Epithelial cell of esophagus (primary cell): ENCODE measurements at regions not wholly inside any gene's neighbourhood (a gene's known extent, or its start where the extent isn't known, plus 50 kb on each side); places are given as distances from the start of the nearest gene placed in this dataset.
"Not testable (repeated sequence)": the region's sequence is repeated elsewhere in the genome, so short reads cannot be mapped to it uniquely, and the experiment has no call there.

Experiments used
- DNase-seq: peaks from one replicate; pipeline ENCODE4 v3.0.0; 2010; ENCODE audit warnings: low read depth
- H3K4me3 ChIP-seq: 2 replicates; pipeline ENCODE4 v1.5.1; 2011; ENCODE audit warnings: mild to moderate bottlenecking, low read length, control low read depth
- TF ChIP-seq, protein P1 (sequence below): IDR thresholded peaks from 2 replicates; pipeline ENCODE4 v1.5.1; 2011; ENCODE audit warnings: low read depth, mild to moderate bottlenecking, low read length, control low read depth, inconsistent platforms; ENCODE audit not compliant: insufficient read depth; ENCODE audit errors: missing control alignments

DNA sequence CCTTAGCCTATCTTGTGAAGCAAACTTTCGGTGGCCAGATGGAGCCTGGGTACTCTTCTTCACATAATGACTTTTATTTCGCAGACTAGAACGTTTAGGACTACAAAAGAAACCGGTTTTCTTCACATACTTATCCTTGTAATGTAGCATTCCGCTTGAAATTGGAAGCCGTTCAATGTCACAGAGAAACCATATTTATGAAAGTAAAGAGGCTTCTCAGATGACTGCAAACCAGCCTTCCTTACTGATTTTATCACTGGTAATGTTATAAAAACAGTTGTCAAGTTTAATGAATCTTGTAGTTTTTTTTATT, 94.1 kb downstream of the PPIAL4G start:
- peak overlapping the region; percentile 51 for H3K4me3 ChIP-seq
- TF ChIP-seq, protein P1, sequence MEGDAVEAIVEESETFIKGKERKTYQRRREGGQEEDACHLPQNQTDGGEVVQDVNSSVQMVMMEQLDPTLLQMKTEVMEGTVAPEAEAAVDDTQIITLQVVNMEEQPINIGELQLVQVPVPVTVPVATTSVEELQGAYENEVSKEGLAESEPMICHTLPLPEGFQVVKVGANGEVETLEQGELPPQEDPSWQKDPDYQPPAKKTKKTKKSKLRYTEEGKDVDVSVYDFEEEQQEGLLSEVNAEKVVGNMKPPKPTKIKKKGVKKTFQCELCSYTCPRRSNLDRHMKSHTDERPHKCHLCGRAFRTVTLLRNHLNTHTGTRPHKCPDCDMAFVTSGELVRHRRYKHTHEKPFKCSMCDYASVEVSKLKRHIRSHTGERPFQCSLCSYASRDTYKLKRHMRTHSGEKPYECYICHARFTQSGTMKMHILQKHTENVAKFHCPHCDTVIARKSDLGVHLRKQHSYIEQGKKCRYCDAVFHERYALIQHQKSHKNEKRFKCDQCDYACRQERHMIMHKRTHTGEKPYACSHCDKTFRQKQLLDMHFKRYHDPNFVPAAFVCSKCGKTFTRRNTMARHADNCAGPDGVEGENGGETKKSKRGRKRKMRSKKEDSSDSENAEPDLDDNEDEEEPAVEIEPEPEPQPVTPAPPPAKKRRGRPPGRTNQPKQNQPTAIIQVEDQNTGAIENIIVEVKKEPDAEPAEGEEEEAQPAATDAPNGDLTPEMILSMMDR: no peak
- DNase-seq: no peak

DNA sequence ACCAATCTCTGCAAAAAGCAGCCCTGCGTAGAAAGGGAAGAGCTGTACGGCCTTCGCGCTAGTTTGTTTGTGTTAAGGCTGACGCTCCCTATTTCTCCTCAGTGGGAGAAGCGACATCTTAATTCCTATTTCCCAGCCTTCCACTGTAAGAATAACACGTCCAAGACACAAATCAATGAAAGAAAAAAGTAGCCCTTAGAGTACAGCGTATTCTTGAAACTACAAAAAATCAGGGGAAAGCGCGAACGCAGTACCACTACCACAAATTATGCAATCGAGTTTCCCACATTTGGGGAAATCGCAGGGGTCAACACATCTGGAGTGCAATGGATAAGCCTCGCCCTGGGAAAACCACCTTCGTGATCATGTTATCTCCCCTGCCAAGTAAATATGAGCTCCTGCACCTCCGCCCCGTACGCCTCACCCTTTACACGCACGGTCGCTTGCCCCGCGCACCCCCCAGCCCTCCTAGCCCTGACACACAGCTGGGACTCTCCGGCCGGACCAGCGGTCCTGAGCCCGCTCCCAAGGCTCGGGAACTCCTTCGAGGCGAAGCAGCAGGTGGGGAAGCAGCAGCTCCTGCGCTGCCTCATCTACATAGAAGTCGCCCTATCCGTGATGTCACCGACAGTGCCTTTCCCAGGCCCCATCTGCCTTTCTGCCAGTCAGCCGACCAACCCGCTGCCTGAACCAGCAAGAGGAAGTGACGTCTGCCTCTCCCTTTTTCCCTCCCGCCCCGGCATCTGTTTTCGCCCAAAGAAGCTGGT, 94.7 kb downstream of the PPIAL4G start:
- H3K4me3 ChIP-seq: peak overlapping the region; percentile 51
- TF ChIP-seq, protein P1: no peak
- peak; percentile 93 for DNase-seq

DNA sequence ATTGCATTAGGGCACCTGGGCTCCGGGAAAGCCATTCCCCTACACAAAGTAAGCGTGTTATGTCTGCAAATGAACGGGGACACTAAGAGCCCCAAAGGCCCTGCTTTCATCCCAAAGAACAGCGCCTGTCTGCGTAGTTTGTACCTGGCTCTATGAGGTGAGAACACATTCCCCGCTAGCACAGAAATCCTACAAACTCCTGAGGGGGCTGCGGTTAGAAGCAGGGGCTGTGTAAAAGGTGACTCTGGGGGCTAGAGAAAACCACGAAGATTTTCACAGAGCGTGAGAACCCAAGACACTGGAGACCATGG, 95.2 kb downstream of the PPIAL4G start:
- H3K4me3 ChIP-seq: peak overlapping the region; percentile 51
- DNase-seq: not testable (repeated sequence)

DNA sequence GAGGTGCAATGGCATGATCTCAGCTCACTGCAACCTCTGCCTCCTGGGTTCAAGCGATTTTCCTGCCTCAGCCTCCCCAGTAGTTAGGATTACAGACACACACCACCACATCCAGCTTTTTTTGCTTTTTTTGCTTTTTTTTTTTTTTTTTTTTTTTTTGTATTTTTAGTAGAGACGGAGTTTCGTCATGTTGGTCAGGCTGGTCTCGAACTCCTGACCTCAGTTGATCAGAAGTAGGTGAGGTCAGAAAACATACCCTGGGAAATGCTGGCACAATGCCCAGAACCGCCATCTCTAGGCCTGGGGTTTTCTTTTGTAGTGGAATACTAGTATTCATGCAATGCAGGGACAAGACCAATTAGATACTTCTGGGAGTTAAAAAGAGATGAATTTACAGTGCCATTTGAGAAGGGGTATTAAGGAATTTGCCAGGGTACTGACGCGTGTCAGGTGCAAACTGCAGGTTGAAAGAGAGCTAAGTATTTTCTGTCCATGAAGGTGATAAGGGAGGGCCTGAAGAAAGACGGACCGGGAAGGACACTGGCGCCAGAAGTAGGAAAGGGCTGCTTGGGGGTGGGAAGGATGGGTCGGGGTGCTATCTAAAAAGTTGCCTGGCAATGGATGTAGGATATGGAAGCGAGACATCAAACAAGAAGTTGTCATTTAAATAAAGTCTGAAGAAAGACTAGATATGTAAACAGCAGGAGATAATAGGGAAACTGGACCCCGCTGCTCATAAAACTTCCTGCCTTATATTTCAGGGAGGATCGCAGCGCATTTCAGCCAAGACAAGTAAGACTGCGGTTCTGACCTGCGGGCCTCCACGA, 95.8 kb downstream of the PPIAL4G start:
- H3K4me3 ChIP-seq: not testable (repeated sequence)

DNA sequence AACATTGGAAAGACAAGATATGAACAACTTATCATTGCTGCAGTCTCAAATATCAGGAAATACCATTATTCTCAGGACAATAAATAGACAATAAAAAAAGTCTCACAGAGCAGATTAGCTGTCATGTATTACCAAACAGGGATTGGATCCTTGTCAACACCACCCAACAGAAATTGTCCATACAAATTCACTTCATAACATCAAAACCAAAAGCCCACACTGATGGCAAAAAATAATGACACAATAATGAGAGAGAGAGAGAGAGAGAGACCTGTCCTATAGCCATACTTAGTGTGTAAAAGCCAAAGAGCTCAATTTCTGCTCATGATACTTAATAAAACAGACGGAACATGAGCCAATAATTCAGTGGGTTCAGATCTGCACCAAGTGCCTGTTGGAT, 96.5 kb downstream of the PPIAL4G start:
- TF ChIP-seq, protein P1: no peak
- DNase-seq: no peak
- H3K4me3 ChIP-seq: no peak overlapping the region

More for the DNA sequence above, 95.8 kb downstream of the PPIAL4G start:
- not testable (repeated sequence) for DNase-seq

DNA sequence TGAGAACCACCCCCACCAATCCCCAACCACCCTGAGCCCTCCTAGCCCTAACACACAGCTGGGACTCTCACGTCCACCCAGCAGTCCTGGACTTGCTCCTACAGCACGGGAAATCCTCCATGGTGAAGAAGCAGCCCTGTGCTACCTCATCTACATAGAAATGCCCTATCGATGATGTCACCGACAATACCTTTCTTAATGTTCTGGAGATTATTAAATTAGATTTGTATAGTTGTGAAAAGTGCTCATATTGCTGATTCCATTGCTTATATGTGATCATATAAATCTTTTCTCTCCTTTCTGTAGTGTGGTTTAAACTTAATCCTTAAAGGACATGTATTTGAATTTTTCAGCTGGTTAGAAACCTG, 97.1 kb downstream of the PPIAL4G start:
- H3K4me3 ChIP-seq, DNase-seq: not testable (repeated sequence)

DNA sequence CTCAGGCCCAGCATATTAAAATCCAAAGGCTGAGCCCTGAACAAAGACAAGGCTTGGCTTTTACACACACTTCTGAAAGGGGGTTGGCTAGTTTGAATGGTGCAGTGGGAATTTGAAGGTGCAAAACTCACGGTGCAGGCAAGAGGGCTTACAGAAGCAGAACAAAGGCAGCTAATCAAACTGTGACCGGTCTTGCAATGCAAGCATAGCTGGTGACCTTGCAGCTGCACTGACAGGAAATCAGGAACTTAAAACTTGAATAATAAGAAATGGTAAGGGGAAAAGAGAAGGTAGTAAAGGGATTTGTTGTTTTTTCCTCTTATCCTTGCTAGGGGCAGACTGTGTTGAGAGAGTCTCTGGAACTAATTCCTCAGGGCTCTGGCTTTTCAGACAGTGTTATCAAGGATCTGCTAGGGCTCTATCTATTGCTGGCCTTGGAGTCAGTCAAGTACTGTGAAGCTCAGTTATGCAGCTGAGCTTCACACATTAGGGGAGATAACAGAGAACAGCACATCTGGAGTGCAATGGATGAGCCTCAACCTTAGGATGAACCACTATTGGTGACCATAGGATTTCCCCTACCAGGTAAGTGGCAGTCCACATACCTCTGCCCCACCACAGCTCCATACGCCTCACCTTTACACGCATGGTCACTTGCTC, 97.6 kb downstream of the PPIAL4G start:
- TF ChIP-seq, protein P1: no peak
- H3K4me3 ChIP-seq: no peak overlapping the region
- DNase-seq: no peak

DNA sequence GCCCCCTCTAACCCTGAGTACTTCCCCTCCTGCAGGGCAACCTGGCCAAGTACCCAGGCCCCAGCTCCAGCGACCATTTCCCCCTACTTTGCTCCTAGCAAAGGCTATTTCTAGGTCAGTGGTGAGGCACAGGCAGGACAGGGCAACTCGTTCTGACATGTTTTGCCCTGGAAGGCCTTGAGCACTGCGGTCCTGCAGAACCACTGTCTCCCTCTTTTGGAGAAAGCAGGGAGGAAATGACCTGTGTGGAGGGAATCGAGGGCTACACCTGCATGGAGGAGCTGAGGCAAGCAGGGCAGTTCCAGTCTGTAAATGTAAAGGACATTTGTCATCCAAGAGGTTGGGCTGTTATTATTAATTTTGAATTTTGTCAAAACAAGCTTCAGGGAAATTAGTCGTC, 99.1 kb downstream of the PPIAL4G start:
- H3K4me3 ChIP-seq: no peak overlapping the region
- TF ChIP-seq, protein P1: no peak
- DNase-seq: peak; percentile 54
